ENCODE measurements at regions not wholly inside any gene's neighbourhood (a gene's known extent, or its start where the extent isn't known, plus 50 kb on each side); places are given as distances from the start of the nearest gene placed in this dataset.

DNA sequence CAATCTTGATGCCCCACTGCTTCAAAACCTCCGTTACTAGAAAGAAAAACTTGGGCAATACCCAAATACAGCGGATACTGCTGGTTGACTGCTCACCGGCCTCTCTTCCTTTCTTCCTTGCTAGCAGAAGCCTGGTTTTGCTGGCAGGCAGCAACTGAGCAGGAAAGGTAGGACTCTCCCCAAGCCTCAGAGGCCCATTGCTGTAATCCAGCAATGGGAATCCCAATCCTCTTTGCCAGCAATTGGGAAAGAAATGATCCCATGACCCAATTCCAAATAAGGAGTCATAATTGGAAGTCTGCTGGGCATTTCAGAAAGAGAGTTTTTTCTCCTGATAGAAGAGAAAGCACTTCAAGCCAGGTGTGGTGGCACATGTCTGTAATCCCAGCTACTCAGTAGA lies 394.5 kb downstream of the BCOR start:
- no peak overlapping the region for H3K4me3 ChIP-seq (replicated peaks in 1 of 2; ENCODE audit: low read depth in 2 of 2, low read length in 2 of 2)
- no peak for DNase-seq (ENCODE audit: low read depth in 2 of 2)
- TF ChIP-seq CTCF (IDR thresholded peaks at IDR 0.05; ENCODE audit: low read depth, low read length) = no peak

DNA sequence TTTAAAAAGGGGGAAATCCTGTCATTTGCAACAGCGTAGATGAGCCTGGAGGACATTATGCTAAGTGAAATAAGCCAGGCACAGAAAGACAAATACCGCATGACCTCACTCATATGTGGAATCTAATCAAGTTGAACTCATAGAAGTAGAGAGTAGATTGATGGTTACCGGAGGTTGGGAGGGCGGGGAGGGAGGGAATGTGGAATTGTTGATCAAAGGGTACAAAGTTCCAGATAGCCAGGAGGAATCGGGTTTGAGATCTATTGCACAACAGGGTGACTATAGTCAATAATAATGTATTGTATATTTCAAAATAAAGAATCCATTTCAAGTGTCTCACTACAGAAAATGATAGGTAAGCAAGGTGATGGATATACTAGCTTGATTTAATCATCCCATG lies 393.2 kb downstream of the BCOR start:
- TF ChIP-seq CTCF (IDR thresholded peaks at IDR 0.05; ENCODE audit: low read depth, low read length) = no peak
- no peak overlapping the region for H3K4me3 ChIP-seq (replicated peaks in 1 of 2; ENCODE audit: low read depth in 2 of 2, low read length in 2 of 2)

GRCh38 chrX:39705290-39705689 lies 392.5 kb downstream of the BCOR start:
- peak; percentile 69 for TF ChIP-seq CTCF (IDR thresholded peaks at IDR 0.05; ENCODE audit: low read depth, low read length)
- H3K4me3 ChIP-seq (replicated peaks in 1 of 2; ENCODE audit: low read depth in 2 of 2, low read length in 2 of 2) = no peak overlapping the region
- DNase-seq (ENCODE audit: low read depth in 2 of 2) = peak; percentile 91 to 92

More for the DNA sequence above, 393.2 kb downstream of the BCOR start:
- no peak for DNase-seq (ENCODE audit: low read depth in 2 of 2)

DNA sequence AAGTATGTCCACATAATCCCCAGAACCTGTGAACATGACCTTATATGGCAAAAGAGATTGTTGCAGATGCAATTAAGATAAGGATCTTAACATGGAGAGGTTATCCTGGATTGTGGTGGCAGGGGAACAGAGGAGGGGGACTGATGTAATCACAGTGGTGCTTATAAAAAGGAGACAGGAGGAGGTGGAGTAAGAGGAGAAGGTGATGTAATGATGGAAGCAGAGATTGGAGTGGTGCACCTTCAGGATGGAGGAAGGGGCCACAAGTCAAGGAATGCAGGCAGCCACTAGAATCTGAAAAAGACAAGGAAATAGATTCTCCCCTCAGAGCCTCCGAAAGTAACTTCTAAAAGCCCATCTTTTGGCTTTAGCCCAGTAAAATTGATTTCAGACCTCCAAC lies 388.4 kb downstream of the BCOR start:
- DNase-seq (ENCODE audit: low read depth in 2 of 2) = no peak
- no peak overlapping the region for H3K4me3 ChIP-seq (replicated peaks in 1 of 2; ENCODE audit: low read depth in 2 of 2, low read length in 2 of 2)
- no peak for TF ChIP-seq CTCF (IDR thresholded peaks at IDR 0.05; ENCODE audit: low read depth, low read length)

DNA sequence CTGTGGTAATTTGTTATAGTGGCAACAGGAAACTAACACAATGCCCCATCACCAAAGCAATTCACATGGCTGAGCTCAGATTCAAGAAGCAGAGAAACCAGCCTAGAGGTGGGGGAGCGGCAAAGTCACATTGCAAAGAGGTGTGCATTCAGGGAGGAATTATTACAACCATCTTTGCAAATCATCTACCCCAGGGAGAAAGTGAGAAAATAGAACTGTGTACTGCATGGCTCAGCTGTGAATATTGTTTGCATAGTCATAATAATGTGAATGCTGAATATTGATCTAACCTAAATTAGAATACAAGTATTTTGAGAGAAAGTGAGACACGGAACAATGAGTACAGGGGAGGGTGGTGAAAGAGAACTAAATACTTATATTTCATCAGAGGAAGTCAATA lies 387.9 kb downstream of the BCOR start:
- no peak for TF ChIP-seq CTCF (IDR thresholded peaks at IDR 0.05; ENCODE audit: low read depth, low read length)
- no peak for DNase-seq (ENCODE audit: low read depth in 2 of 2)
- no peak overlapping the region for H3K4me3 ChIP-seq (replicated peaks in 1 of 2; ENCODE audit: low read depth in 2 of 2, low read length in 2 of 2)

GRCh38 chrX:39710776-39711175 lies 387.0 kb downstream of the BCOR start:
- no peak overlapping the region for H3K4me3 ChIP-seq (replicated peaks in 1 of 2; ENCODE audit: low read depth in 2 of 2, low read length in 2 of 2)
- DNase-seq (ENCODE audit: low read depth in 2 of 2) = no peak
- no peak for TF ChIP-seq CTCF (IDR thresholded peaks at IDR 0.05; ENCODE audit: low read depth, low read length)

DNA sequence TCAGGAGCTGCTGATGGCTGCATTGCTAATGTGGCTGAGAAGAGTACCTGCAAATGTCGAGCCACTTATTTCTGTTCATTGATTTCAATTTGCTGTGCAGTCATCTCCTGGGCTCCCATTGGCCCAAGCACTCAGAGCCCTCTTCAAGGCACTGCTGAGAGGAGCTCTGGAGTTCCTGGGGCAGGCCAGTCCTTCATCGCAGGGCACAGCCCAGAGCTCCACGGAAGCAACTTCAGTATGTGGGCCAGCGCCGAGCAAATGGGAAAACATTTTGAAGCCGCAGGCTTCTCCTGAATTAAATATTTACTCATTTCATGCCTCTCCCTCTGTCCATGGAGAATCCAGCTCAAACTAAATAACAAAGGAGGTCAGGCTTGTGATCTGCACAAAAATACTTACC lies 383.3 kb downstream of the BCOR start:
- H3K4me3 ChIP-seq (replicated peaks in 1 of 2; ENCODE audit: low read depth in 2 of 2, low read length in 2 of 2) = no peak overlapping the region
- no peak for DNase-seq (ENCODE audit: low read depth in 2 of 2)
- TF ChIP-seq CTCF (IDR thresholded peaks at IDR 0.05; ENCODE audit: low read depth, low read length) = no peak

Data from cardiac fibroblast (primary cell).